ENCODE measurements at regions not wholly inside any gene's neighbourhood (a gene's known extent, or its start where the extent isn't known, plus 50 kb on each side); places are given as distances from the start of the nearest gene placed in this dataset.

GRCh38 chr12:4026020-4026358 lies 152.8 kb upstream of the PARP11 start:
- ATAC-seq: no peak

GRCh38 chr12:4025181-4026019 lies 152.2 kb upstream of the PARP11 start:
- no peak for ATAC-seq
- TF ChIP-seq OSR1 (CRISPR knock-in tag; IDR thresholded peaks at IDR 0.05): no peak
- TF ChIP-seq CSDC2 (CRISPR knock-in tag; IDR thresholded peaks at IDR 0.05): no peak
- TF ChIP-seq ZC3H10 (CRISPR knock-in tag; IDR thresholded peaks at IDR 0.05): no peak
- TF ChIP-seq TCF4 (CRISPR knock-in tag; IDR thresholded peaks at IDR 0.05; ENCODE audit: borderline replicate concordance): no peak
- TF ChIP-seq ARNTL (CRISPR knock-in tag; IDR thresholded peaks at IDR 0.05; ENCODE audit: borderline replicate concordance, low read depth): no peak
- no peak for TF ChIP-seq CREB5 (CRISPR knock-in tag; IDR thresholded peaks at IDR 0.05; ENCODE audit: low read depth)
- TF ChIP-seq SNAI2 (CRISPR knock-in tag; IDR thresholded peaks at IDR 0.05): no peak
- TF ChIP-seq ZNF8 (CRISPR knock-in tag; IDR thresholded peaks at IDR 0.05): no peak
- no peak for TF ChIP-seq BACH2 (CRISPR knock-in tag; IDR thresholded peaks at IDR 0.05; ENCODE audit: borderline replicate concordance)
- no peak for TF ChIP-seq PATZ1 (CRISPR knock-in tag; IDR thresholded peaks at IDR 0.05; ENCODE audit: borderline replicate concordance)
- TF ChIP-seq ISL1 (CRISPR knock-in tag; IDR thresholded peaks at IDR 0.05): no peak
- no peak for TF ChIP-seq POU6F1 (CRISPR knock-in tag; IDR thresholded peaks at IDR 0.05; ENCODE audit: borderline replicate concordance, low read depth)
- TF ChIP-seq RARB (CRISPR knock-in tag; IDR thresholded peaks at IDR 0.05): no peak
- no peak for TF ChIP-seq ESRRG (CRISPR knock-in tag; IDR thresholded peaks at IDR 0.05)
- no peak for TF ChIP-seq ZFP3 (CRISPR knock-in tag; IDR thresholded peaks at IDR 0.05)
- no peak for TF ChIP-seq ZFP30 (CRISPR knock-in tag; IDR thresholded peaks at IDR 0.05)
- TF ChIP-seq ZNF565 (CRISPR knock-in tag; conservative IDR thresholded peaks at IDR 0.05; ENCODE audit: low read depth): no peak
- TF ChIP-seq GLIS3 (CRISPR knock-in tag; IDR thresholded peaks at IDR 0.05): no peak

More at GRCh38 chr12:4026020-4026358, 152.8 kb upstream of the PARP11 start:
- TF ChIP-seq GLIS3 (CRISPR knock-in tag; IDR thresholded peaks at IDR 0.05) (no peak), ESRRG (CRISPR knock-in tag; IDR thresholded peaks at IDR 0.05) (no peak), PPARA (CRISPR knock-in tag; IDR thresholded peaks at IDR 0.05; ENCODE audit: borderline replicate concordance) (no peak), PATZ1 (CRISPR knock-in tag; IDR thresholded peaks at IDR 0.05; ENCODE audit: borderline replicate concordance) (no peak), ISL1 (CRISPR knock-in tag; IDR thresholded peaks at IDR 0.05) (no peak), TSHZ2 (CRISPR knock-in tag; IDR thresholded peaks at IDR 0.05) (no peak), ZNF565 (CRISPR knock-in tag; conservative IDR thresholded peaks at IDR 0.05; ENCODE audit: low read depth) (no peak)

- ATAC-seq: no peak
- TF ChIP-seq ZFP30 (CRISPR knock-in tag; IDR thresholded peaks at IDR 0.05) (no peak), ZNF8 (CRISPR knock-in tag; IDR thresholded peaks at IDR 0.05) (no peak), BACH2 (CRISPR knock-in tag; IDR thresholded peaks at IDR 0.05; ENCODE audit: borderline replicate concordance) (no peak), ISL1 (CRISPR knock-in tag; IDR thresholded peaks at IDR 0.05) (no peak), CSRNP3 (CRISPR knock-in tag; IDR thresholded peaks at IDR 0.05) (no peak), TSHZ2 (CRISPR knock-in tag; IDR thresholded peaks at IDR 0.05) (no peak), CREB5 (CRISPR knock-in tag; IDR thresholded peaks at IDR 0.05; ENCODE audit: low read depth) (no peak)
Measured at GRCh38 chr12:4024701-4025100, 151.5 kb upstream of the PARP11 start.
